Heart left ventricle (tissue), 13 donors: ENCODE measurements at regions not wholly inside any gene's neighbourhood (a gene's known extent, or its start where the extent isn't known, plus 50 kb on each side); places are given as distances from the start of the nearest gene placed in this dataset.

Experiments
- CTCF ChIP-seq, 12 donors: fragments of 200-600 bp; sonication (generic) in 4 of 12; IDR thresholded peaks; one replicate each; pipeline versions ENCODE4 v1.5.0 to v1.8.0; 2018 to 2022; ENCODE audit warnings: antibody characterized with exemption in 12 of 12, mild to moderate bottlenecking in 5 of 12
- POLR2A ChIP-seq, 2 donors: fragments of 450-650 bp; IDR thresholded peaks; one replicate each; pipeline ENCODE4 v1.6.1; 2017; ENCODE audit warnings: antibody characterized with exemption in 2 of 2, mild to moderate bottlenecking in 2 of 2, moderate library complexity in 2 of 2
- donor health status: ischemic (EF 13 %, LVEDD 7.1; RV severe dilation, severe dysfunction).
- donor health status: DM: no; HTN: yes; CAD: no.
- donor health status: DM: no; HTN: no; CAD: no.
- donor health status: ischemic (EF 25% LVEDD 6.9; RV normal size, moderate dysfunction).
- donor health status: ischemic (EF 25% LVEDD 5.7; RV mildly dilated, moderate dysfunction).
- donor health status: ischemic (EF 35%, LVEDD 5.7; RV mildly dilated, moderate dysfunction).
- donor health status: nonischemic (EF 11% LVEDD 7.7; RV severe dilation, severe dysfunction).
- donor health status: DM: yes; HTN: yes; CAD: no.
- donor health status: PGD.
- donor health status: ischemic (EF 29% LVEDD 5.4; RV normal size, mild dysfunction).
- donor health status: nonischemic (EF 23%, LVEDD 6.1; RV moderate dilation, normal function).

- TF ChIP-seq CTCF (IDR thresholded peaks at IDR 0.05) (no peak), POLR2A (IDR thresholded peaks at IDR 0.05) (no peak)
These were observed 758.5 kb upstream of the ADGRL2 start for GRCh38 chr1:81042225-81042624.
